ENCODE measurements at regions not wholly inside any gene's neighbourhood (a gene's known extent, or its start where the extent isn't known, plus 50 kb on each side); places are given as distances from the start of the nearest gene placed in this dataset.

GRCh38 chr4:184329659-184330400 lies 112.2 kb upstream of the ENPP6 start:
- TF ChIP-seq ZNF24 (IDR thresholded peaks at IDR 0.05) (peak; percentile 65; the same call in 1 of the 2 replicates), PKNOX1 (IDR thresholded peaks at IDR 0.05) (peak; percentile 68; the same call in 1 of the 2 replicates), YY1 (IDR thresholded peaks at IDR 0.05; ENCODE audit: low read depth, low read length) (peak; percentile 54; the same call in 1 of the 2 replicates), EZH2 (IDR thresholded peaks at IDR 0.05; ENCODE audit: borderline replicate concordance, control insufficient read depth, low read depth, low read length) (no peak), TARDBP (IDR thresholded peaks at IDR 0.05; ENCODE audit: borderline replicate concordance) (0 out of 2 replicates have a peak, but pooled peaks have one; percentile 28), ZZZ3 (IDR thresholded peaks at IDR 0.05; ENCODE audit: control insufficient read depth, insufficient read length, low read depth) (no peak), ATF2 (IDR thresholded peaks at IDR 0.05; ENCODE audit: low read length) (peak; percentile 91), RCOR1 (conservative IDR thresholded peaks at IDR 0.05; ENCODE audit: low read depth, low read length) (no peak), BRCA1 (IDR thresholded peaks at IDR 0.05; ENCODE audit: low read depth, low read length) (no peak), CEBPB (IDR thresholded peaks at IDR 0.05; ENCODE audit: borderline replicate concordance in 1 of 2, low read depth in 2 of 2, low read length in 2 of 2) (no peak), POLR2A (IDR thresholded peaks at IDR 0.05; ENCODE audit: low read depth, low read length) (peak; percentile 53; the same call in 1 of the 2 replicates)
- TF ChIP-seq, protein P1, sequence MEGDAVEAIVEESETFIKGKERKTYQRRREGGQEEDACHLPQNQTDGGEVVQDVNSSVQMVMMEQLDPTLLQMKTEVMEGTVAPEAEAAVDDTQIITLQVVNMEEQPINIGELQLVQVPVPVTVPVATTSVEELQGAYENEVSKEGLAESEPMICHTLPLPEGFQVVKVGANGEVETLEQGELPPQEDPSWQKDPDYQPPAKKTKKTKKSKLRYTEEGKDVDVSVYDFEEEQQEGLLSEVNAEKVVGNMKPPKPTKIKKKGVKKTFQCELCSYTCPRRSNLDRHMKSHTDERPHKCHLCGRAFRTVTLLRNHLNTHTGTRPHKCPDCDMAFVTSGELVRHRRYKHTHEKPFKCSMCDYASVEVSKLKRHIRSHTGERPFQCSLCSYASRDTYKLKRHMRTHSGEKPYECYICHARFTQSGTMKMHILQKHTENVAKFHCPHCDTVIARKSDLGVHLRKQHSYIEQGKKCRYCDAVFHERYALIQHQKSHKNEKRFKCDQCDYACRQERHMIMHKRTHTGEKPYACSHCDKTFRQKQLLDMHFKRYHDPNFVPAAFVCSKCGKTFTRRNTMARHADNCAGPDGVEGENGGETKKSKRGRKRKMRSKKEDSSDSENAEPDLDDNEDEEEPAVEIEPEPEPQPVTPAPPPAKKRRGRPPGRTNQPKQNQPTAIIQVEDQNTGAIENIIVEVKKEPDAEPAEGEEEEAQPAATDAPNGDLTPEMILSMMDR (IDR thresholded peaks at IDR 0.05 in 2 of 3, conservative IDR thresholded peaks at IDR 0.05 in 1 of 3; ENCODE audit: control insufficient read depth in 2 of 3, extremely low read depth in 1 of 3, insufficient read depth in 1 of 3, low read depth in 3 of 3, low read length in 3 of 3): no peak; a peak in 2 of 6 replicates
- TF ChIP-seq, protein P2, sequence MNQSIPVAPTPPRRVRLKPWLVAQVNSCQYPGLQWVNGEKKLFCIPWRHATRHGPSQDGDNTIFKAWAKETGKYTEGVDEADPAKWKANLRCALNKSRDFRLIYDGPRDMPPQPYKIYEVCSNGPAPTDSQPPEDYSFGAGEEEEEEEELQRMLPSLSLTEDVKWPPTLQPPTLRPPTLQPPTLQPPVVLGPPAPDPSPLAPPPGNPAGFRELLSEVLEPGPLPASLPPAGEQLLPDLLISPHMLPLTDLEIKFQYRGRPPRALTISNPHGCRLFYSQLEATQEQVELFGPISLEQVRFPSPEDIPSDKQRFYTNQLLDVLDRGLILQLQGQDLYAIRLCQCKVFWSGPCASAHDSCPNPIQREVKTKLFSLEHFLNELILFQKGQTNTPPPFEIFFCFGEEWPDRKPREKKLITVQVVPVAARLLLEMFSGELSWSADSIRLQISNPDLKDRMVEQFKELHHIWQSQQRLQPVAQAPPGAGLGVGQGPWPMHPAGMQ (IDR thresholded peaks at IDR 0.05; ENCODE audit: borderline replicate concordance): no peak; the same call in 1 of the 2 replicates
- TF ChIP-seq, protein P3, sequence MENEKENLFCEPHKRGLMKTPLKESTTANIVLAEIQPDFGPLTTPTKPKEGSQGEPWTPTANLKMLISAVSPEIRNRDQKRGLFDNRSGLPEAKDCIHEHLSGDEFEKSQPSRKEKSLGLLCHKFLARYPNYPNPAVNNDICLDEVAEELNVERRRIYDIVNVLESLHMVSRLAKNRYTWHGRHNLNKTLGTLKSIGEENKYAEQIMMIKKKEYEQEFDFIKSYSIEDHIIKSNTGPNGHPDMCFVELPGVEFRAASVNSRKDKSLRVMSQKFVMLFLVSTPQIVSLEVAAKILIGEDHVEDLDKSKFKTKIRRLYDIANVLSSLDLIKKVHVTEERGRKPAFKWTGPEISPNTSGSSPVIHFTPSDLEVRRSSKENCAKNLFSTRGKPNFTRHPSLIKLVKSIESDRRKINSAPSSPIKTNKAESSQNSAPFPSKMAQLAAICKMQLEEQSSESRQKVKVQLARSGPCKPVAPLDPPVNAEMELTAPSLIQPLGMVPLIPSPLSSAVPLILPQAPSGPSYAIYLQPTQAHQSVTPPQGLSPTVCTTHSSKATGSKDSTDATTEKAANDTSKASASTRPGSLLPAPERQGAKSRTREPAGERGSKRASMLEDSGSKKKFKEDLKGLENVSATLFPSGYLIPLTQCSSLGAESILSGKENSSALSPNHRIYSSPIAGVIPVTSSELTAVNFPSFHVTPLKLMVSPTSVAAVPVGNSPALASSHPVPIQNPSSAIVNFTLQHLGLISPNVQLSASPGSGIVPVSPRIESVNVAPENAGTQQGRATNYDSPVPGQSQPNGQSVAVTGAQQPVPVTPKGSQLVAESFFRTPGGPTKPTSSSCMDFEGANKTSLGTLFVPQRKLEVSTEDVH (IDR thresholded peaks at IDR 0.05; ENCODE audit: low read depth, partially characterized antibody): peak; percentile 74
